ENCODE measurements at regions not wholly inside any gene's neighbourhood (a gene's known extent, or its start where the extent isn't known, plus 50 kb on each side); places are given as distances from the start of the nearest gene placed in this dataset.

DNA sequence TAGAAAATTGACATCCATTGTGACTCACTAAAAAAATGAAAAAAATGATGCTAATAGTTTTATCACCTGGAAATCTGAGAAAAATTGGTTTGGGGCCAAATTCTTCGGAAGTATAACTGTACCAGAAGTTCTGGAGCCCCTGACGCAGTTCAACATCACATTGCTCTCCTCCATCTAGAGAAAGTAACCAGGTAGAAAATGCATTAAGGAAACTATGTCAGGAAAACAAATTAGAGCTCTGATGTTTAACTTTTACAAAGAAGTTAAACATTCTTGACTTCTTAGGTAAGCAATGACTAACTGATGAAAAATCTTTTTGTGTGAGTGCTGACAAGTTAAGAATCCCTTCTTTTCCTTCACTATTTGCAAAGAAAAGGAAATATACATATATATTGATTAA is 61.1 kb upstream of the TMEM196 start:
- no peak for DNase-seq

DNA sequence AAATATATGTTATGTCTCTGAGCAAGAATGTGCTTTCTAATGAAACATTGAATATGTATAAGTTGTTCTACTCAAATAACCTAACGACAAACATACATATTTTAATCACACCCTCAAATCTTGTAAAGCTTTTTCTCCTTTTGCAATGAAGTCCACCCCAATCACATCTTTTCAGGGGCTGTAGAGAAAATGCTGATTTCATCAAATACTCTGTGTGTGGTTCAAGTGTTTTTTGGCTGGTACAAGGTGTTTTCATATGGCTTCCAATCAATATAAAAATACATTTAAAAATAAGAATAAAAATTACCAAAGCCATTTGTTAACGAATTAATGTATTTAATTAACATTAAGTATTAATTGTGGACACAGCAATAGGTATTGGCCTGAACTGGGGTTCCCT is 57.2 kb upstream of the TMEM196 start:
- no peak for DNase-seq

Data from eye (tissue), 1 donor.